Astrocyte (in vitro differentiated cells and primary cell): ENCODE measurements at regions not wholly inside any gene's neighbourhood (a gene's known extent, or its start where the extent isn't known, plus 50 kb on each side); places are given as distances from the start of the nearest gene placed in this dataset.

ENCODE experiments used
- DNase-seq: peaks from one replicate; pipeline ENCODE4 v3.0.0-alpha.2; 2010; ENCODE audit warnings: low read depth
- FAIRE-seq: peaks from 2 replicates; lab custom pipeline; 2011; peaks lifted over from hg19 to GRCh38; lab: Jason Lieb, UNC
- H2AFZ ChIP-seq: 2 replicates; pipeline ENCODE4 v1.6.0; 2012; ENCODE audit warnings: low read depth, low read length, inconsistent platforms
- H3K27ac ChIP-seq: 2 replicates; pipeline ENCODE4 v1.5.1; 2011; ENCODE audit warnings: low read depth, low read length, inconsistent platforms
- H3K27me3 ChIP-seq: 2 replicates; pipeline ENCODE4 v1.6.0; 2011; ENCODE audit warnings: low read length, inconsistent platforms; ENCODE audit not compliant: insufficient read depth
- H3K36me3 ChIP-seq: 2 replicates; pipeline ENCODE4 v1.5.1; 2011; ENCODE audit warnings: low read length, inconsistent platforms; ENCODE audit not compliant: insufficient read depth
- H3K4me1 ChIP-seq: 2 replicates; pipeline ENCODE4 v1.5.1; 2011; ENCODE audit warnings: low read length, inconsistent platforms; ENCODE audit not compliant: insufficient read depth
- H3K4me2 ChIP-seq: 2 replicates; pipeline ENCODE4 v1.6.0; 2012; ENCODE audit warnings: low read length, inconsistent platforms
- H3K4me3 ChIP-seq: 2 replicates; pipeline ENCODE4 v1.5.1; 2011; ENCODE audit warnings: low read depth, mild to moderate bottlenecking, low read length, inconsistent platforms; ENCODE audit not compliant: insufficient read depth
- H3K79me2 ChIP-seq: 2 replicates; pipeline ENCODE4 v1.6.0; 2012; ENCODE audit warnings: mild to moderate bottlenecking, low read length, inconsistent platforms; ENCODE audit not compliant: insufficient read depth
- H3K9ac ChIP-seq: 2 replicates; pipeline ENCODE4 v1.6.0; 2012; ENCODE audit warnings: mild to moderate bottlenecking, low read length, inconsistent platforms
- H3K9me3 ChIP-seq: 2 replicates; pipeline ENCODE4 v1.5.1; 2012; ENCODE audit warnings: low read depth, mild to moderate bottlenecking, low read length, inconsistent platforms; ENCODE audit not compliant: insufficient read depth
- H4K20me1 ChIP-seq: 2 replicates; pipeline ENCODE4 v1.6.0; 2012; ENCODE audit warnings: low read length, inconsistent platforms; ENCODE audit not compliant: insufficient read depth
- H3K27ac Mint-ChIP-seq: one replicate; pipeline ENCODE4 v1.8.0; 2021; ENCODE audit warnings: mild to moderate bottlenecking, mixed read lengths; ENCODE audit not compliant: unreplicated experiment
- H3K27me3 Mint-ChIP-seq: one replicate; pipeline ENCODE4 v1.8.0; 2021; ENCODE audit warnings: low read depth, mixed read lengths; ENCODE audit not compliant: unreplicated experiment
- H3K36me3 Mint-ChIP-seq: one replicate; pipeline ENCODE4 v1.8.0; 2021; ENCODE audit warnings: low read depth, mixed read lengths; ENCODE audit not compliant: unreplicated experiment
- H3K4me1 Mint-ChIP-seq: one replicate; pipeline ENCODE4 v1.8.0; 2021; ENCODE audit warnings: low read depth, mixed read lengths; ENCODE audit not compliant: unreplicated experiment
- H3K4me3 Mint-ChIP-seq: one replicate; pipeline ENCODE4 v1.8.0; 2021; ENCODE audit warnings: mild to moderate bottlenecking, moderate library complexity, mixed read lengths; ENCODE audit not compliant: unreplicated experiment
- H3K9me3 Mint-ChIP-seq: one replicate; pipeline ENCODE4 v1.8.0; 2021; ENCODE audit warnings: mild to moderate bottlenecking, mixed read lengths; ENCODE audit not compliant: unreplicated experiment
- EZH2 ChIP-seq: IDR thresholded peaks from 2 replicates; pipeline ENCODE4 v1.6.1; 2012; ENCODE audit warnings: mild to moderate bottlenecking, low read length, inconsistent platforms; ENCODE audit not compliant: insufficient read depth
- TF ChIP-seq, protein P1 (sequence below): IDR thresholded peaks from 2 replicates; pipeline ENCODE4 v1.5.1; 2011; ENCODE audit warnings: low read depth, mild to moderate bottlenecking, inconsistent platforms, low read length, moderate library complexity; ENCODE audit not compliant: insufficient read depth

DNA sequence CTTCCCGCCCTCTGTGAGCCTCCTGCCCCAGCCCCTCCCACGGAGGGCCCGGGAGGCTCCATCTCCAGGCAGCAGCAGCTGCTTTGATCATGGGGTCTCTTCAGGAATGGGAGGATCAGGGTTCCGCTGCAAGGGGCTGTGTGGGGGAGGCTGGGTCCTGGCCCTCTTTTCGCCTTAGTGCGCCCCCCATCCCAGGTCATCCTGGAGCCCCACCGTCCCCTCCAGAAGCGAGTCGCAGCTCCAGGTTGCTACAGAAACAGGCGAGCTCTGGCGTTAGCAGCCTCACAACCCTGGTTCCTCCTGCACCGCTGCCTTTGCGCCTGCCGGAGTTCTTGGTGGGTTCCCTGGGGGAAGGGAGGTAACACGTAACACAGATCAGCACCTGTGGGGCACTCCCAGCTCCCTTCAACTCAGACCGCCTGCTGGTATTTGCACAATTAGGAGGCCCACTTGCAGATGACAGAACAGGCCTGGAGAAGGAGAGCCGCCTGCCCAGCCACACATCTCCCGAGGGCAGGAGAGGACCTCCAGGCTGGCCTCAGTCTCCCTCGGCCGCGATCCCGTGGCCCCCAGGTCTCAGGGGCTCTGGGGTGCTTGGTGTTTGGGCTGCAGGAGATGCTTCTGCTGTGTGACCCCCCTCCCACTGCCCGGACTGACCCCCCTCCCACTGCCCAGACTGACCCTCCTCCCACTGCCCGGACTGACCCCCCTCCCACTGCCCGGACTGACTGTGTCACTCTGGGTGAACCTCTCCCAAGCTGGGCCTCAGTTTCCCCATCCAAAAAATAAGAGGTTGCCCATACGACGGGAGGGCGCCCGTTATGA lies 64.2 kb upstream of the ADRA2C start:
- H3K4me2 ChIP-seq: no peak overlapping the region
- H3K9ac ChIP-seq: no peak overlapping the region
- no peak overlapping the region for H3K27ac ChIP-seq
- no peaks in the 10 kb centered on the region for H3K36me3 ChIP-seq
- FAIRE-seq (no peak), DNase-seq (no peak)
- no peak overlapping the region for H3K27ac Mint-ChIP-seq
- H3K9me3 Mint-ChIP-seq: peaks cover 7% of the 10 kb centered on the region
- peaks cover 36% of the 10 kb centered on the region for H3K27me3 Mint-ChIP-seq
- TF ChIP-seq, protein P1, sequence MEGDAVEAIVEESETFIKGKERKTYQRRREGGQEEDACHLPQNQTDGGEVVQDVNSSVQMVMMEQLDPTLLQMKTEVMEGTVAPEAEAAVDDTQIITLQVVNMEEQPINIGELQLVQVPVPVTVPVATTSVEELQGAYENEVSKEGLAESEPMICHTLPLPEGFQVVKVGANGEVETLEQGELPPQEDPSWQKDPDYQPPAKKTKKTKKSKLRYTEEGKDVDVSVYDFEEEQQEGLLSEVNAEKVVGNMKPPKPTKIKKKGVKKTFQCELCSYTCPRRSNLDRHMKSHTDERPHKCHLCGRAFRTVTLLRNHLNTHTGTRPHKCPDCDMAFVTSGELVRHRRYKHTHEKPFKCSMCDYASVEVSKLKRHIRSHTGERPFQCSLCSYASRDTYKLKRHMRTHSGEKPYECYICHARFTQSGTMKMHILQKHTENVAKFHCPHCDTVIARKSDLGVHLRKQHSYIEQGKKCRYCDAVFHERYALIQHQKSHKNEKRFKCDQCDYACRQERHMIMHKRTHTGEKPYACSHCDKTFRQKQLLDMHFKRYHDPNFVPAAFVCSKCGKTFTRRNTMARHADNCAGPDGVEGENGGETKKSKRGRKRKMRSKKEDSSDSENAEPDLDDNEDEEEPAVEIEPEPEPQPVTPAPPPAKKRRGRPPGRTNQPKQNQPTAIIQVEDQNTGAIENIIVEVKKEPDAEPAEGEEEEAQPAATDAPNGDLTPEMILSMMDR: no peak
- TF ChIP-seq EZH2: no peak
- no peaks in the 10 kb centered on the region for H4K20me1 ChIP-seq
- H3K36me3 Mint-ChIP-seq: peaks cover 1% of the 10 kb centered on the region
- no peak overlapping the region for H3K4me3 Mint-ChIP-seq
- H3K4me3 ChIP-seq: no peak overlapping the region
- peaks cover 7% of the 10 kb centered on the region for H3K9me3 ChIP-seq
- H3K79me2 ChIP-seq: no peaks in the 10 kb centered on the region
- H3K27me3 ChIP-seq: peaks cover 8% of the 10 kb centered on the region
- no peaks in the 10 kb centered on the region for H3K4me1 Mint-ChIP-seq
- no peak overlapping the region for H2AFZ ChIP-seq
- H3K4me1 ChIP-seq: no peaks in the 10 kb centered on the region

DNA sequence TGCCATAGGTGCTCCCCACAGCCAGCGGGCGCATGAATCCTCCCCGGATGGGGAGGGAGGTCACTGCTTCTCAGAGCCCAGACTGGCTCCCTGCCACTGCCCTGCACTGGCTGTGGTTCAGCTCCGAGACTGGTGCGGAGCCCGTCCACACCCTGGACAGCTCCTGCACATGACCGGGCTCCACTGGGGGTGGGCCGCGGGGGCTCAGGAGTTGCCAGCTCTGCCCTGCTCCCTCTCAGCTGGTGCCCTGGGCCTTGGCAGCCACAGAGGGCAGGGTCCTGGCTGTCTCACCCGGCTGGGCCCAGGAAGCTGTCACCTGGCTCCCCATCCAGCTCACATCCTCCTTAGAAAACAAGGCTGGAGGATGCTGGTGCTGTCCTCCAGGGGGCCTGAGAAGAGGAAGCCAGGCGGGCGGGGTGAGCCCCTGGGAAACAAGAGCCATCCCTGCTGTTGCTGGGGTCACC lies 64.9 kb upstream of the ADRA2C start:
- H3K27ac Mint-ChIP-seq: no peak overlapping the region
- Histone ChIP-seq H3K9me3 (peaks cover 9% of the 10 kb centered on the region), H3K27me3 (peaks cover 8% of the 10 kb centered on the region), H3K4me3 (no peak overlapping the region), H3K27ac (no peak overlapping the region), H3K9ac (no peak overlapping the region), H2AFZ (no peak overlapping the region), H4K20me1 (no peaks in the 10 kb centered on the region), H3K36me3 (no peaks in the 10 kb centered on the region), H3K4me2 (no peak overlapping the region), H3K4me1 (no peaks in the 10 kb centered on the region), H3K79me2 (no peaks in the 10 kb centered on the region)
- peaks cover 39% of the 10 kb centered on the region for H3K27me3 Mint-ChIP-seq
- TF ChIP-seq, protein P1: no peak
- no peak for TF ChIP-seq EZH2
- H3K9me3 Mint-ChIP-seq: peaks cover 12% of the 10 kb centered on the region
- no peaks in the 10 kb centered on the region for H3K4me1 Mint-ChIP-seq
- FAIRE-seq: no peak
- H3K4me3 Mint-ChIP-seq: no peak overlapping the region
- peaks cover 1% of the 10 kb centered on the region for H3K36me3 Mint-ChIP-seq
- DNase-seq: no peak

DNA sequence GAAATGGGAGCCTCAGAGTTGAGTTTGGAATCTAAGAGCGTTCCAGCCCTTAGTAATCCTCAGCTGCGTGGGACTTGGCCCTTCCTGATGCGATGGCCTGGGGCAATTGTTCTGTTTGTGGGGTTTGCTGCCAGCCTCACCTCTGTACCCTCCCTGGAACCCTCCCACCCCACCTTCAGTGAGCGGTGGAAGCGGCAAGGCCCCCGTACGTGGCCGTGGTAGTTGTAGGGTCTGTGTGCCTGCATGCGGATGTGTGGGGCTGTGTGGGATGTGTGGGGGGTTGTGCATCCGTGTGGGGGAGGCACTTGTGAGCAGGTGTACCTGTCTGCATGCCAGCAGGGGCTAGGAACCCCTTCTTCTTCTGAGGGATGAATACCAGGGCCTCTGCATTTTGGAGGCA lies 65.4 kb upstream of the ADRA2C start:
- Histone ChIP-seq H3K4me3 (no peak overlapping the region), H4K20me1 (no peaks in the 10 kb centered on the region), H3K9ac (no peak overlapping the region), H3K27me3 (peaks cover 8% of the 10 kb centered on the region), H3K36me3 (no peaks in the 10 kb centered on the region), H3K4me1 (no peaks in the 10 kb centered on the region), H3K9me3 (peaks cover 9% of the 10 kb centered on the region), H2AFZ (no peak overlapping the region), H3K79me2 (no peaks in the 10 kb centered on the region), H3K4me2 (no peak overlapping the region), H3K27ac (no peak overlapping the region)
- DNase-seq (no peak), FAIRE-seq (no peak)
- Mint-ChIP-seq H3K27ac (no peak overlapping the region), H3K4me3 (no peak overlapping the region), H3K27me3 (peaks cover 35% of the 10 kb centered on the region), H3K4me1 (no peaks in the 10 kb centered on the region), H3K36me3 (peaks cover 1% of the 10 kb centered on the region), H3K9me3 (peaks cover 16% of the 10 kb centered on the region)
- TF ChIP-seq EZH2: no peak
- TF ChIP-seq, protein P1: no peak
